ENCODE measurements at regions not wholly inside any gene's neighbourhood (a gene's known extent, or its start where the extent isn't known, plus 50 kb on each side); places are given as distances from the start of the nearest gene placed in this dataset.

DNA sequence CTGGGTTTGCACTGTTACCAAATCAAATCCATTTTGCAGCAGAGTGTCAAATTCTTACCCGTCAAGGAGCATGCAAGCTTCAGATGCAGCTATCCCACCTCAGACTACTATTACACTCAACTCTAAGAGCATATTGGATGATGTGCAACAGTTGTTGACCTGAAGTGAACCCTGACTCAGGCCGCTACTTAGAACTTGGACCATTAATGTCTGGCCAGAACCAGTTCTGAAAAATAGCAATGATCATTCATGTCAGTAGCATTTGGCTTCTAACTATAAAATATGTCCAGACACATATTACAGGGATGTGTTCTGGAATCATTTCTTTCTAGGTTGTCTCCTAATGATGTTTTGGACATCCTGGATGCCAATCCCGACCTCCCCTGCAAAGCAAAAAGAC, 135.5 kb upstream of the PKDCC start:
- H3K9me3 ChIP-seq = no peaks in the 10 kb centered on the region
- no peak overlapping the region for H3K4me3 ChIP-seq
- no peaks in the 10 kb centered on the region for H3K36me3 ChIP-seq
- intact Hi-C loops (cut with DNase I; ENCODE audit: low total_unique reads) = no loop called here
- no peak for TF ChIP-seq POLR2A (IDR thresholded peaks at IDR 0.05)
- TF ChIP-seq POLR2AphosphoS5 (IDR thresholded peaks at IDR 0.05) = no peak
- TF ChIP-seq, protein P1, sequence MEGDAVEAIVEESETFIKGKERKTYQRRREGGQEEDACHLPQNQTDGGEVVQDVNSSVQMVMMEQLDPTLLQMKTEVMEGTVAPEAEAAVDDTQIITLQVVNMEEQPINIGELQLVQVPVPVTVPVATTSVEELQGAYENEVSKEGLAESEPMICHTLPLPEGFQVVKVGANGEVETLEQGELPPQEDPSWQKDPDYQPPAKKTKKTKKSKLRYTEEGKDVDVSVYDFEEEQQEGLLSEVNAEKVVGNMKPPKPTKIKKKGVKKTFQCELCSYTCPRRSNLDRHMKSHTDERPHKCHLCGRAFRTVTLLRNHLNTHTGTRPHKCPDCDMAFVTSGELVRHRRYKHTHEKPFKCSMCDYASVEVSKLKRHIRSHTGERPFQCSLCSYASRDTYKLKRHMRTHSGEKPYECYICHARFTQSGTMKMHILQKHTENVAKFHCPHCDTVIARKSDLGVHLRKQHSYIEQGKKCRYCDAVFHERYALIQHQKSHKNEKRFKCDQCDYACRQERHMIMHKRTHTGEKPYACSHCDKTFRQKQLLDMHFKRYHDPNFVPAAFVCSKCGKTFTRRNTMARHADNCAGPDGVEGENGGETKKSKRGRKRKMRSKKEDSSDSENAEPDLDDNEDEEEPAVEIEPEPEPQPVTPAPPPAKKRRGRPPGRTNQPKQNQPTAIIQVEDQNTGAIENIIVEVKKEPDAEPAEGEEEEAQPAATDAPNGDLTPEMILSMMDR (IDR thresholded peaks at IDR 0.05 in 8 of 11, conservative IDR thresholded peaks at IDR 0.05 in 3 of 11) = no peak
- no peak overlapping the region for H3K27ac ChIP-seq
- no peaks in the 10 kb centered on the region for H3K4me1 ChIP-seq
- H3K27me3 ChIP-seq (replicated peaks in 1 of 7) = peaks cover 0 to 7% (median 0%) of the 10 kb centered on the region in 7 donors
- DNase-seq = no peak
- 74 to 86% (median 79%) methylated on average over 3 of the region's 3 CpGs for WGBS, 5 donors

DNA sequence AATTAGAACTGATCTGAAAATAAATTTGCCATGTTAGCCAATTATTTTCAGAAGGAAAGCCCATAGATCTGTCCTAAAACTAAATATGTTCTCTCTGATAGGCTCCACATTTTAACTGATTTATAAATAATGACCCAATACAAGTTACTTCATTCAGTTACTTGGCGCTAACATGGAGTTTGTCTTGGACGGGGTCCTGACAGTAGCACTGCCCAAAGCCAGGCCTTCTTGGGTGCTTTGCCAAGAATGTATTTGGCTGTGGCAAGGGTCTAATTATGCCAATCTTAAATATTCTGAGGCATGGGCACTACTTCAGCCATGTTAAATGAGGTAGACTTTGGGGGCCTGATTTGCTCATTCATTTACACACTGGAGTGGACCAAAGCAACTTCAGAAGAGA, 135.0 kb upstream of the PKDCC start:
- TF ChIP-seq, protein P1 (IDR thresholded peaks at IDR 0.05 in 8 of 11, conservative IDR thresholded peaks at IDR 0.05 in 3 of 11) = no peak
- TF ChIP-seq POLR2AphosphoS5 (IDR thresholded peaks at IDR 0.05) (no peak), POLR2A (IDR thresholded peaks at IDR 0.05) (no peak)
- intact Hi-C loops (cut with DNase I; ENCODE audit: low total_unique reads) = no loop called here

DNA sequence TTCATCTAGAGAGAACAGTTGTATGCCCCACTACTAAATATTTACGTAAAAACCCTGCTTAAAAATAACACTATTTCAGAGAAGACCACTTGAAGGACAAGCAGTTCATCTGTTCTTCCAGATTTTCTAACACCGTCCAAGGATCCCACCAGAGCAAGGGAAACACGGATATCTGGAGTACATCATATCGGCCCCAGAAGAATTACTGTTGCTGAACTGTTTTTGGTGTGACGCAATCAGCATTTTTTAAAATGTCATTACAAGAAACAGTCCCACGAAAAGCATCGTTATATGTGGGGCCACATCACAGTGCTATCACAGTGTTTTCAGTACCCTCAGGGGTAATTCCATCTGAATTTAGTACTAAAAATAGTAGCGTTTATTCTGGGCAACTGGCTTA, 134.5 kb upstream of the PKDCC start:
- Histone ChIP-seq H3K27me3 (replicated peaks in 1 of 7) (peaks cover 0 to 7% (median 0%) of the 10 kb centered on the region in 7 donors), H3K27ac (no peak overlapping the region), H3K4me3 (no peak overlapping the region), H3K4me1 (no peaks in the 10 kb centered on the region), H3K36me3 (no peaks in the 10 kb centered on the region), H3K9me3 (no peaks in the 10 kb centered on the region)
- intact Hi-C loops (cut with DNase I; ENCODE audit: low total_unique reads) = no loop called here
- WGBS, 5 donors = 90 to 97% (median 95%) methylated on average over 8 of the region's 8 CpGs
- TF ChIP-seq POLR2A (IDR thresholded peaks at IDR 0.05) = no peak
- TF ChIP-seq, protein P1 (IDR thresholded peaks at IDR 0.05 in 8 of 11, conservative IDR thresholded peaks at IDR 0.05 in 3 of 11) = no peak
- no peak for TF ChIP-seq POLR2AphosphoS5 (IDR thresholded peaks at IDR 0.05)
- no peak for DNase-seq

More for the DNA sequence above, 135.0 kb upstream of the PKDCC start:
- H3K27ac ChIP-seq = no peak overlapping the region
- no peaks in the 10 kb centered on the region for H3K36me3 ChIP-seq
- no peaks in the 10 kb centered on the region for H3K9me3 ChIP-seq
- no peak for DNase-seq
- 92 to 100% (median 94%) methylated on average over 2 of the region's 2 CpGs for WGBS, 5 donors
- H3K27me3 ChIP-seq (replicated peaks in 1 of 7) = peaks cover 0 to 7% (median 0%) of the 10 kb centered on the region in 7 donors
- H3K4me1 ChIP-seq = no peaks in the 10 kb centered on the region
- no peak overlapping the region for H3K4me3 ChIP-seq

DNA sequence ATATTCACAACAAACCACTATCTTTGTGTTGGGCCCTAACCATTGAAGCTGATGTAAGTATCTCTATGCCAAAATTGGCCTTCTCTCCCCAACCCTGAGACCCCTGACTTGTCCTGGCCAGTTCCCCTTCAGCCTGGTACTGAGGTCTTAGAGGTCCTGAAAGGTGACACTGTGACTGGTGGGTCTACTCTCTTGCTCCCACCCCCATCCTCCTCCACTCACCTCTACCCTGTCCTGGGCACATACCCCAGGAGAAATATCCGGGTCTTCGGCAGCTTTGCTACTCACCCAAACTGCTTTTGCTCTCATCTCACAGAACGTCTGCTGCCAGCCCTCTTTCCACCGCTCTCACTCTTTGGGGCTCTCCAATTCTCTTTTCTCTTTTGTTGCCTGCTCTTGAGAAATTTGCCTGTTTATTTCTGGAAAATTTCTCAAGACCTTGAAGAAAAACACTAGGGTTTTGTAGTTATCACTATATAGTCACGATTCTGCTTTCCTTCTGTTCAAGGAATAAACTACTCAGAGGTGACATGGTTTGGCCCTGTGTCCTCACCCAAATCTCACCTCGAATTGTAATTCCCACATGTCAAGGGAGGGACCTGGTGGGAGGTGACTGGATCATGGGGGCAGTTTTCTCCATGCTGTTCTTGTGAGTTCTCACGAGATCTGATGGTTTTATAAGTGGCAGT, 133.8 kb upstream of the PKDCC start:
- no peak for DNase-seq
- intact Hi-C loops (cut with DNase I; ENCODE audit: low total_unique reads) = no loop called here
- TF ChIP-seq POLR2AphosphoS5 (IDR thresholded peaks at IDR 0.05) = no peak
- TF ChIP-seq POLR2A (IDR thresholded peaks at IDR 0.05) = no peak
- Histone ChIP-seq H3K4me3 (no peak overlapping the region), H3K36me3 (no peaks in the 10 kb centered on the region), H3K9me3 (no peaks in the 10 kb centered on the region), H3K4me1 (no peaks in the 10 kb centered on the region), H3K27me3 (replicated peaks in 1 of 7) (peaks cover 0 to 6% (median 0%) of the 10 kb centered on the region in 7 donors), H3K27ac (no peak overlapping the region)
- WGBS, 5 donors = 78 to 85% (median 80%) methylated on average over 7 of the region's 7 CpGs
